Activated T-helper 1 cell treated with anti-CD3 and anti-CD28 coated beads, Interleukin-2, amount 50 U/mL, for 16 hours (primary cell): ENCODE measurements at regions not wholly inside any gene's neighbourhood (a gene's known extent, or its start where the extent isn't known, plus 50 kb on each side); places are given as distances from the start of the nearest gene placed in this dataset.

Experiments
- DNase-seq, 2 donors: peaks; one replicate each; pipeline ENCODE4 v3.0.0-alpha.2; 2020; ENCODE audit warnings: low read depth in 1 of 2, low spot score in 1 of 2

DNA sequence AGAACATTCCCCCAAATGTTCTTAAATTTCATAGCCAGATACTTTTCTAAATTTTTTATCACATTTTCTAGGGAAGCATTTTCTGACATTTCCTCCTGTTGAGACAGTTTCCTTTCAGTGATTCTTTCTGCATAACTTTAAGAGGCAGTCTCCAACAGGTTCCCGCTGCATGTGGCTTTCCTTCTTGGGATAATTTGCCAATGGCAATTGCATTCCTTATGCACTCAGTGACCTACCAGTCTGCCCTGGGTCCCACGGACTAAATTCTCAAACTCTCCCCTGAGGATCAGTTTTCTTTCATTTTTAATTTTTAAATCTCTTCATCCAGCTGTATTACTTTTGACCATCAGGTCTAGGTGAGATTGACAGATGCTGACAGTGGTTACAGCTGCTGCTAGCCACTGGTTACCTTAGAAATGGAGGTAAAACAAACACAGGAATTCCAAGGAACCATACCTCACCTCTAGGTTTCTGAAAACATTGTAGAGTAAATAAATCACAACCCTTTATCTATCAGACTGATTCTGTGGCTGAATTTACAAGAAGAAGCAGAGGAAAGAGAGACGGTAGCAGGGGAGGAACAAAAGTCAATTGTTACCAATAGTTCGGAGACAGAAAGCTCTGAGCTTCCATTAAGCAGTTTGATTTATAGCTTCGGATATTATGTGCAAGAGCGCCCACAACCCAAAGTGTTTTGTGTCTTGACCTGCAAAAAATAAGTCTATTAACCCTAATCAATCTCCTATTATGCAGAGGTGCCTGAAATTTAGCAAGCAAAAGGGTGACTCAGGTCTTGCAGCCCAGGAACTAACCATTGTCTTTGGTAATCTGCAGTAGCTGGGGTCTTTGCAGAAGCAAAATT is 216.0 kb downstream of the PMP22 start:
- DNase-seq, result no peak

DNA sequence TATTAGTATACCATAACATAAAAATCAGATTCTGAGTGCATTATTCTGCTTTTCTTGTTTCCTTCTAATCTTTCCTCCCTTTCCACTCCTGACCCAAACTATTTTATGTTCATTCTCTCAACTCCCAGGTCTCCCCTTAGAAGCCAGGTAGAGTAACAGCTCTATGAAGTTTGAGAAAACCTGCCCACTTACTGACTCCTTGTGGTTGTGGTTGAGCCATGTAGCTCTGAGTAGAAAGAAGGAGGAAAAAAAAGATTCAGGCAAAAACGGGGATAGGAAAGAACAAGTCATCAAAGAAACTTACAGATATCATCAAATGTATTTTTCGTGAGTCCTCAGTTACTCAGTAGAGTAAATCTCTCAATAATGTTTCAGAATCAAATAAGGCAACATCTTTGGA is 216.7 kb downstream of the PMP22 start:
- no peak for DNase-seq

DNA sequence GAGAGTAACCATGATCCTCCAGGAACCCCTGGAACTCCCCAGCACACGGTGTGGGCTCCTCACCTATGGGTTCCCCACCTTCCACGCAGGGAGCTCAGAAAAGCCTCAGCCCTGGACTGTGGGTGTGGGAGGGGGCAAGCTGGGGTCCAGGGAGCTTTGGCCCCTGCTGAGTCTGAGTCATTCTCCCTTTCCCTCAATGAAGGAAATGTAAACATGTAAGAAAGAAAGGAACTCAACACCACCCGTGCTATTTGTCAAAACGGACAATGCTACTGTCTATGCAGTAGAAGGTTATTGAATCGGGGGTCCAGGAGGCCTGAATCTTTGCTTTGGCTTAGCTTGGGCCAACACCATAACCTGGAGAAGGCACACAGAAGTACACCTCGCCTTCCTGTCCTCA is 222.8 kb downstream of the PMP22 start:
- no peak for DNase-seq

DNA sequence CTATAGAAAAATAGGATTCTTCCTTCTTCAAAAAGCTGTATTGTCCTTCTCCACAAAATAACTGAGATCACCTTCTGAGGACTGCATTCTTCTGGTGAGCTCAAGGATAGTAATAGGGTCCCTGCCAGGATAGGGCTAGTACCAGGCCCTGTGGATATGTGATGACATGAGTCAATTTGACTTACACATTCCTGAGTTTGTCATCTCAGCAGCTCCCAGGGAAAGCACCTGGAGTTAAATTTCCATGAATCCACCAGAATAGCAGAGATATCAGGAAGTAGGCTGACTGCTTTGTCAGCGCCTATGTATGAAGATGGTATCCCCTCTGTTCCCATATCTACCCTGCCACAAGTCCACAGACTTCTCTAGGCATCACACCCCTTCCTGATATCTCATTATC is 225.8 kb downstream of the PMP22 start:
- DNase-seq, result no peak

DNA sequence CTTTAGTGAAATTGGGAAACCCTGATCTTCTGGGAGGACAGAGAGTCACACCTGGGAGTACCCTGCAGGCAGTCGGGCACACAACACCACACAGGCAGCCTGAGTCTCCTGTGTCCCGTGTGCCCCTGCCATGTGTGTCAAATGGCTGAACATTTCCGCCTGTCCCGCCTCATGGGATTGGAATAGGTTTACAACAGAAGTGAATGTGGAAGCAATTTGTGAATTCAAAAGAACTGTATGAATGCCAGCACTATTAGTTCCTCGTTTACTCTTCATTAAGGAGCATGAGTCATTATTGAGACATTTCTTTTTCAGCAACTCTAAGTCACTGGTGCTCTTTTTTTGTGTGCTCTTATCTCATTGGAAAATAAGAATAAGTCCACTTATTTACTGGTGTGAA is 226.5 kb downstream of the PMP22 start:
- DNase-seq, result no peak

DNA sequence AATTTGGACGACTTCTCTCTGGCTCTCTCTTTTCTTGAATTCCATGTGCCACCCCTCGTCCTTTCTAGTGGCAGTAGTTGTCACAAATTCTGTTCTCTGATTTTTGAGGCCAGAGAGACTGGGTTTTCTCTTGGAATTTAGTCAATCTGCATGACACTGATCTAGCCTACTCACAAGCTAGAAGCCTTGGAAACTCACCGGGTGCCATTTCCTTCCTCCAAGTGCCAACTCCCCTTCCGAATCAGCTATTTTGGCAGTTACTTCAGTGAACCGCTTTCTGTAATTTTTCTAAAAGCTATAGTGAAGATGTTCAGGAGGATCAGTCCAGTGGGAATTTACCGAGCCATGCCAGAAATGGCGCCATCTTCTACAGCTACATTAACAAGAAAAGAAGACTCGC is 228.9 kb downstream of the PMP22 start:
- DNase-seq, result no peak

DNA sequence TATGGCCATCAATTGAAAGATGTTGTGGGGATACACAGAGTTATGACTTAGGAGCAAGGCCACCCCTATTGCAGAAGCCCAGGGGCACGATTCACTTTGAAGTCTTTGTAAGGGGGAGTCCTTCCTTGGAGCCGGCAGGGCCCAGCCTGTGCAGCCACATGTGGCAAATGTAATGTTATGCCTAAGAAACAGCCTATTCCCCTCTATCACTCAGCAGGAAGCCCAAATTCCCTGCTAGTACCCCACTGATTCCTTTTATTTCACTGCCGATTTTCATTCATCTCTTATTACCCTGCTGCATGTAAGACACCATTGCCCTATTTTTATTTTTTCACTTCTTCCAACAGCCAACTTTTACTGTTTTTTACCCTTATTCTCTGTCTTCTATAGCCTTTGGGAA is 233.2 kb downstream of the PMP22 start:
- no peak for DNase-seq

DNA sequence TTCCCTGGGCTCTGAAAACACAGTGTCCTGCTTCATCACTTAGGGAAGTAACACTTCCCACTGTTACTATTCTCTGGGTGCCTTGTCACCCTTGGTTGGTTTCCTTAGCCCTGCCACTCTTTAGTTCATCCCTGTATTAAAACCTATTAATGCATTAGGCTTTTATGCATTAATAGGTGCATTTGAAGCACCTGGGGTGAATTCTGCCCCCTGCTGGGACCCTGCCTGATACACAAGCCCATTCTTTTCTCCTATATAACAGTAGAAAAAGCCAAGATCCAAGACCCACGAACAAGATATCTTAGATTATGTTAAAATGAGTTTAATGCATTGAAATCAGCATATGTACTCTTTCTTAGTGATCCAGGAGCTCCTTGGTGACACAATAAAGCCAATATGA is 235.7 kb downstream of the PMP22 start:
- no peak for DNase-seq

DNA sequence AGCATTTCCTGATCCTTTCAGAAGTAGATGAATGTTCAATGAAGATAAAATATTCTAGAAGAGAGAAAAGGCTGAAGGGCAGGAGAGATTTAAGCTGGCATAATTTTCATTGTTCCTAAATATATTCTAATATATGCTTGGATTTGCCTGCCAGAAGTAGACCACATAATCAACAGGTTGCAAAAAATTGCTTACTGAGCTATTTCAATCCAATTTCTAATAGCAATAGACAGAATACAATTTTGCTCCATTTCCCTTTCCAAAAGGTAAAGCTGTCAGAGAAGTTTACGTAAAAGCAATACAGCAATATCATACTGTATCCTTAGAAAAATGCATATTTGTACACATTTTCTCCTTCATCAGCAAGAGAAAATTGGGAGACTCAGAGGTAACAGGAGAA is 237.3 kb downstream of the PMP22 start:
- no peak for DNase-seq

DNA sequence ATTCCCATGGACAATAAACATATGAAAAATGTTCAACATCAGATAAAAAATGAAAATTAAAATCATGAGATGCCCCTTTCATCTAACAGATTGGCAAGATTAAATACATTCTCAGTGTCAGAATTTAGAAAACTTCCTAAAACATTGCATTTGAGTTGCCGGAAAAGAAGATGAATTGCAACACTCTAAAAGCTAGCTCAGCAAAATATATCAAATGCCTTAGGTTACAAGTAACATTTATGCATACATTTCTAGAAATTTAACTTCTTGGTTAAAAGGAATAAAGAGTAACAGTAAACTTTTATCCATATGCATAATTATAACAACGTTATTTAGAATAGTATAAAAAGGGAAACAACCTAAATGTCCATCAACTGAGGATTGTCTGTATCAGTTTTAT is 239.0 kb downstream of the PMP22 start:
- no peak for DNase-seq

DNA sequence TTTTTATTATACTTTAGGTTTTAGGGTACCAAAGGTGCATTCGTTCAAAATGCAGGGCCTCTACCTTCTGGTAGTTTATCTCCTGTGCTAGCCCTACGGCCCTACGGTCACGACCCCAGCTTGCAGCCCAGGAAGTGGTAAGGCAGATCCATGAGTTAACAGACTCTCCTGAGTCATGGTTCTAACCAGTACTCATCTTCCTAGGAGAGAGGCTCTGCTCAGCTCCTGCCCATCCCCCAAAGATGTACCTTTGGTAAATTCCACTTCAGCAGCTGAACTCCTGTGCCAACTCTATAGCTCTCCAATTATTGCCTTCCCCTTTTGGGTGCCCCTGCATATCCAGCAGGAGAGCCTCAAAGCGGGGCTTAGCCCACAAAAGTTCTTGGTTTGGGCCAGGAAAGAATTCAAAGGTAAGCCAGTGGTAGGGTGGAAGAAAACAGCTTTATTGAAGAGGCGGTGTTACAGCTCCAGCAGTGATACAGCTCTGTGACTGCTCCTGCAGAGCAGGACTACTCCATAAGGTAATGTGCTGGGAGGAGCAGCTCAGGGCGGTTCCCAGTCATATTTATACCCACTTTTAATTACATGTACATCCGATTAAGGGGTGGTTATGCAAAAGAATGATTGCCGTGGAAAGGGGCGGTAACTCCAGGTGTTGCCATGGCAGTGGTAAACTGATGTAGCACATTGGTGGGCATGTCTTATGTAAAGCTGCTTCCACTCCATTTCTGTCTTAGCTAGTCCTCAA is 241.4 kb downstream of the PMP22 start:
- DNase-seq, result no peak

DNA sequence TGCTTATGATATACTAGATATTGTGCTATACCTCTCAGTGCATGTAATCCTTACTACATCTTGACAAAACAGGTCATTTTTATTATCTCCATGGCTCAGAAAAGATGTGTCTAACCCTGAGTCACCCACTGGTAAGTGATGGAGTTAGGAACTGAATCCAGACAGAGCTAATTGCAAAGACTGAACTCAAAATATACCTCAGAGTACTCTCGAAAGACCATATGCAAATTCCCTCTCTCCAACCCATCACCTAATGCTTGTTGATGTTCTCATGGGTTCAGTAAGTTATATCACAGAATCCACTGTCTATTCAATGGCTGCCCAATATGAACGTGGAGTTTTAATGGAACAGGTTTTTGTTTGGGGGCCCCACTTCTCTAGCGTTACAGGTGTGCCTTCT is 246.0 kb downstream of the PMP22 start:
- no peak for DNase-seq

DNA sequence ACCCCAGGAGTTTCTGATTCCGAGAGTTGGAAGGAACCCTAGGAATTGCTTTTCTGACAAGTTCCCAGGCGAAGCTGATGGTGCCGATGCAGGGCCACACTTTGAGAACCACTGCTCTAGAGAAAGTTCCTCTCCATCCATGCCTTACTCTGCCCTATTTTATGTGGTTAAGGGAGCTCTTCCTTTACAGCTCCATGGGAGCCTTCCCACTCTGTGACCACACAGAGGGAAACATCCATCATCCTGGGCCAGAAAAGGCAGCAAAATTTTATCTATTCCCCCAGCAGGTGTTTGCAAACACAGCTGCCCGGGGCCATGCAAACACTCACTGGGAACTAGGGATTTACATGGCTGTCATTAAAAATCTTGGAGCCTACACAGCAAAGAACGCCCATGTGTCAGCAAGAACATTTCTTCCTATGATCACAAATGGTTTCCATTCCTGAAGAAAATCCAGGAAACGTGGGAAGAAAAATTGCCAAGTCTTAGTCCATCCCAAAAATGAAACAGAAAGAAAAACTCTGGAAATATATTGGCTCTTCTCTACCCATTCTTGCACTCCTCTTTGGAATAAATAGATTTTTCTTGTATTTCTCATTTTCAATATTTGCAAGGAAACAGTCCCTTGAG is 252.7 kb downstream of the PMP22 start:
- DNase-seq, result no peak

DNA sequence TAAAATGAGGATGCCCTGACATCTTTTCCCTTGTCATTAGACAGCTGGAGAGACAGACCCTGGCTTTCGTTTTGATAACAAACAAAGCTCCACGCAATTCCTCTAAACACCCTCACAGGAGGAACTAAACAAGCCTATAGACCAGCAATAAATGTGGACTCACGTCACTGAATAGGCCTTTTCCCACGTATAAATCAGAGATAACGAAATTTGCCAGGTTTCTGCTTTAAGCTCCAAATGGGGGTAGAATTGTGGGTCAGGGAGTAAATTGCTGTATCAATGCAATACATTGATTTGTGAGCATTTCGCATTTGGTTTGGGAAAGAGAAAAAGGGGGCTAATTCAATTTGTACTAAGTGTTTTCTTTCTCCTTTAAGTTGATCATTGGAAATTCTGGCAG is 256.0 kb downstream of the PMP22 start:
- DNase-seq, result no peak

DNA sequence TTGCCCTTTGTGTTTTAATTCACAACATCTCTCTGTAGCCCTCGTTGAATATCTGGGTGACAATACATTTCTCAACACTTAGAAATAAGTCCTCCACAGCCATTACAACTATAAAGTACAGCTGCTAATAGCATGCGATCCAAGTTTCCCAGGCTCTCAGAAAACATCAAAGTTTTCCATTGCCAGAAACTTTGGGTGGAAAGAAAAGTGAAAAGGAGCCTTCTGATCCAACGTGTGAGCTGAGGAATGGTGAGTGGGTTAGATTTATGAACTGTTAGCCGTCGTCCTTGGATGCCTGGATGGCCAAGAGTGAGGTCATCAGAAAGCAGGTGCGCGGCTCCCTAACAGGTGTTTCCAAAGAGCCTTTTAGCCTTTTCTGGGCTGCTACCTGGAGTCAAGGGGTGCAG is 258.0 kb downstream of the PMP22 start:
- no peak for DNase-seq

DNA sequence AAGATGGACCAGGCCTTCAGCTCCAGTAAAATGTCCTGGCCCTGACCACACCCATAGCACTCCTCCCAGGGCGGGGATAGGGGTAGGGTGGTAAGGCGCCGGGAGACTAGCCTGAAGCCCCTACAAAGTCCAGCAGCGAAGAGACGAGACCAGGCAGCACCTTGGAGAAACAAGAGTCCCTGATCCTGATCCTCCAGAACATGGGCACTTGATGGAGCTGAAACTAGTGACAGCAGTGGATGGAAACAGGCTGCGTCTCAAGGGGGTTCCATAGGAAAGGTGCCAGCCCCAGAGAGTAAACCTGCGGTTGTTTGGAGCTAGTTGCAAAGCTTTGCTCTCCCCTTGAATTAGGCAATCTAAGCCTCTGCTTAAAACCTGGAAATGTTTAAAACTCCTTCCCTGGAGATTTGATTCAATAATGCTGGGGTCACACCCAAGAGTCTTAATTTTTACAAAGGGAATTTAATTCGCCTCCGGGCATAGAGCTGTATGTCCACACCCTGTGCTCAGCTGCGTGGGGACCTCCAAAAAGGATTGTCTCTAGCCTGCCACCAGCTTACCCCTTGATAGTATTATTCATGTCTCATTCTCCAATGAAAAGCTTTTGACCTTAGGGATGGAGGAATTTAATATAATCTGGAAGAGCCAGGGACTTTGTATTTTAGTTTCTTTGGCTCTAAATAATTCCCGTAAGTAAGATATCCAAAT is 258.6 kb downstream of the PMP22 start:
- no peak for DNase-seq

DNA sequence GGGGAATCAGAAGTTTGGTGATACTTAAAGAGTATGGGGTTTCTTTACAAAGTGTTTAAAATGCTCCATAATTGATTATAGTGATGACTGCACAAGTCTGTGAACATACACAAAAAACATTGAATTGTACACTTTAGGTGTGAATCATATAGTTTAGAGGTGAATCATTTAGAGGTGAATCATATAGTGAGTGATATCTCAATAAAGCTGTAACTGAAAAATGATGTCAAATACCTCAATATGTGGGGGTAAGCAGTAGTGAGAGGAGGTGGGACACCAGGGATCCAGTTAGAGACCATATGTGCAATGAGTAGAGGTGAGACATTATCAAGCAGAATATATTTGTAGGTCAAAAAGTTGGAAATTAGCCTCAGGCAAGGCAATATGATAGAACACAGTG is 264.5 kb downstream of the PMP22 start:
- DNase-seq, result no peak

DNA sequence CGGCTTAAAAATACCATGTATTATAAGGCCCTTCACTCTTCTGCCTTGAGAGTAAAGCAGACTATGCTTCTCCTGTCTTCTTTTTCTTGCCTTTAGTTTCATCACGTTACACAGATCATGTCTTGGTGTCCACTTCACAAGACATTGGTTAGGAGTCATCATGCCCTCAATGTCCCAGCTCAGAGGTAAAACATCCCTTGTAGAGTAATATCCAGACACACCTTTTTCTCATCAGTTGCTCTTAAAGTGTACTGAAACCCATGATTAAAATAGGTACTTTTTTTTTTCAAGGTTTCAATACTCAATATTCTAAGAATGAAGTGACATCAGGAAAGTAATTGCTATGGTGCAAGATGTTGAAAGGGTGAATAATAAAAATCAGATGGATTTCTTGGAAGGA is 267.8 kb downstream of the PMP22 start:
- DNase-seq, result no peak

DNA sequence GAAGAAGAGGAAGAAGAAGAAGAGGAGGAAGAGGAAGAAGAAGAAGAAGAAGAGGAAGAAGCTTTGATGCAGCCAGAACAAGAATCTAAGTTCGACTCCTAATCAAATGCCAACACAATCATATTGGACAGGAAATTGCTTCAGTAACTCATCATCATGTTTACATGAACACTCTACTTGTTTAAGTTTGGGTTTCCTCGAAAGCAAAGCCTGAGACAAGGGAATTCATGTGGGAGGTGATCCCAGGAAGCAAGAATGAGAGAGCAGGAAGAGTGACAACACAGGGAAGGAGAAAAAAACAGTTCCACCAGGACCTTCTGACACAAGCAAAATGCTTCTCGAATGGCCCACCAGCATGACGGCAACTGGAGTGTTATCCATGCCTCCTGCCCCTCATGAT is 279.0 kb downstream of the PMP22 start:
- no peak for DNase-seq

DNA sequence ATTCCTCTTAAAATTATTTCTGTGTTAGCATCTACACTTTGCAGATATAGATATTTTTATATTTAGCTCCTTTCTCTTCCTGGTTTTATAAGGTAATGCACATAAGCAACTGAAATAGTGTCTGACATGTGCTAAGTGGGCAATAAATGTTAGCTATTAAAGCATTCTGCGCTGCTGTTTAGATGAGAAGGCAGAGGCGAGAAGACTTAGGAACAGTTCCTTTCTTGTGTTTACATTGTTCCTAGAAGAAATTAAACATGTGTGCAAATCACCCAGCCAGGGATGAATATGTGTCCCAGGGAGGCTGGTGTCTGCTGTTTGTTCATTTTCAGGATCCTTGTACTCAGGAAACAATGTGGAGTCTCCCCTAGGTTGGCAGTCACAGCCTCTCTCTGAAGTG is 292.3 kb downstream of the PMP22 start:
- DNase-seq, result no peak

DNA sequence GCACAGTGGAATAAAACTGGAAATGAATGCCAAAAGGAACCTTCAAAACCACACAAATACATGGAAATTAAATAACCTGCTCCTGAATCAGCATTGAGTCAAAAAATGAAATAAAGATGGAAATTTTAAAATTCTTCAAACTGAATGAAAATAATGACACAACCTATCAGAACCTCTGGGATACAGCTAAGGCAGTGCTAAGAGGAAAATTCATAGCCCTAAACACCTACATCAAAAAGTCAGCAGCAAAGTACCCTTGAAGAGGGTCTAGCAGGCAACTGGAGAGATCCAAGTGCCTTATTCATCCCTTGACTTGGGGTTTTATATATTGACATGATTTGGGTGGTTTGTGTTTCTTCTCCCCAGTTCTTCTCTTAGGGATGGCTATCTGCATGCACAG is 294.1 kb downstream of the PMP22 start:
- DNase-seq, result no peak
